ENCODE measurements at regions not wholly inside any gene's neighbourhood (a gene's known extent, or its start where the extent isn't known, plus 50 kb on each side); places are given as distances from the start of the nearest gene placed in this dataset.
"Not testable (repeated sequence)": the region's sequence is repeated elsewhere in the genome, so short reads cannot be mapped to it uniquely, and the experiment has no call there.

DNA sequence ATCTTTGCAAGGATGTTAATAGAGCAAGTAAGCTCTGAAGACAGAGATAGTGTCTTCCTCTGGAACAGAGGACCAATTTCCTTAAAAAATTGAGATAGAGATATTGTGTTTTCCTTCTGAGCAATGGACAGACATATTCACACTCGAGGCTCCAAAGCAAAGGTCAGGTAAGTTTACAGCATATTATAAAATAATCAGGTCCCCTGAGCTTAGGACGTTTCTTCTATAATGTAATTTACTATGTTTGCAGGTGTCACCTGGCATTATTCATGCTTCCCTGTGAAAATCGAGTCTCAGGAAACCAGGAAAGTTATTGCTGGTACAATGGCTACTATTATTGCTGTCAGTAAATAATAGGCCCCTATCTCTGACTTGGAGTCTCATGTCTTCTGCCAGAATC, 1135.8 kb upstream of the ACVR2A start:
- H3K27me3 ChIP-seq: no peaks in the 10 kb centered on the region
- no peaks in the 10 kb centered on the region for H3K36me3 ChIP-seq
- no peak for DNase-seq (ENCODE audit: low read depth in 1 of 2, low spot score in 1 of 2)
- no peaks in the 10 kb centered on the region for H3K9me3 ChIP-seq (ENCODE audit: low read depth)
- no peak overlapping the region for H3K27ac ChIP-seq
- TF ChIP-seq, protein P1, sequence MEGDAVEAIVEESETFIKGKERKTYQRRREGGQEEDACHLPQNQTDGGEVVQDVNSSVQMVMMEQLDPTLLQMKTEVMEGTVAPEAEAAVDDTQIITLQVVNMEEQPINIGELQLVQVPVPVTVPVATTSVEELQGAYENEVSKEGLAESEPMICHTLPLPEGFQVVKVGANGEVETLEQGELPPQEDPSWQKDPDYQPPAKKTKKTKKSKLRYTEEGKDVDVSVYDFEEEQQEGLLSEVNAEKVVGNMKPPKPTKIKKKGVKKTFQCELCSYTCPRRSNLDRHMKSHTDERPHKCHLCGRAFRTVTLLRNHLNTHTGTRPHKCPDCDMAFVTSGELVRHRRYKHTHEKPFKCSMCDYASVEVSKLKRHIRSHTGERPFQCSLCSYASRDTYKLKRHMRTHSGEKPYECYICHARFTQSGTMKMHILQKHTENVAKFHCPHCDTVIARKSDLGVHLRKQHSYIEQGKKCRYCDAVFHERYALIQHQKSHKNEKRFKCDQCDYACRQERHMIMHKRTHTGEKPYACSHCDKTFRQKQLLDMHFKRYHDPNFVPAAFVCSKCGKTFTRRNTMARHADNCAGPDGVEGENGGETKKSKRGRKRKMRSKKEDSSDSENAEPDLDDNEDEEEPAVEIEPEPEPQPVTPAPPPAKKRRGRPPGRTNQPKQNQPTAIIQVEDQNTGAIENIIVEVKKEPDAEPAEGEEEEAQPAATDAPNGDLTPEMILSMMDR (IDR thresholded peaks at IDR 0.05; ENCODE audit: low read depth, low read length): no peak
- H3K4me1 ChIP-seq (ENCODE audit: low read depth): no peaks in the 10 kb centered on the region
- H3K4me3 ChIP-seq: no peak overlapping the region

DNA sequence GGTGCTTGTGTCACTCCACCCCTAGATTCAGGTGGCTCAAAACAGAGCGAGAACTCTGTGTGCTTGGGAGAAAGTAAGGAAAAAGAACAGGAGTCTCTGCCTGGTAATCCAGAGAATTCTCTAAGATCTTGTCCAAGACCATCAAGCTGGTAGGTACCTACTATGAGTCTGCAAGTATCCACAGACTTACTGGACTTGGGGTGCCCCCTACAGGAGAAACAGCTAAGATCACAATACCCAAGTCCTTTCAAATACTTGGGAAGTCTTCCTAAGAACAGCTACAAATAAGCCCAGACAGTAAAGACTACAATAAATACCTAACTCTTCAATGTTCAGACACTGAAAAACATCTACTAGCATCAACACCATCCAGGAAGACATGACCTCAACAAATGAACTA, 1143.6 kb upstream of the ACVR2A start:
- TF ChIP-seq, protein P1 (IDR thresholded peaks at IDR 0.05; ENCODE audit: low read depth, low read length): no peak
- Histone ChIP-seq H3K27ac (no peak overlapping the region), H3K27me3 (no peaks in the 10 kb centered on the region), H3K4me1 (ENCODE audit: low read depth) (no peaks in the 10 kb centered on the region), H3K9me3 (ENCODE audit: low read depth) (no peaks in the 10 kb centered on the region), H3K4me3 (no peak overlapping the region), H3K36me3 (no peaks in the 10 kb centered on the region)
- no peak for DNase-seq (ENCODE audit: low read depth in 1 of 2, low spot score in 1 of 2)

DNA sequence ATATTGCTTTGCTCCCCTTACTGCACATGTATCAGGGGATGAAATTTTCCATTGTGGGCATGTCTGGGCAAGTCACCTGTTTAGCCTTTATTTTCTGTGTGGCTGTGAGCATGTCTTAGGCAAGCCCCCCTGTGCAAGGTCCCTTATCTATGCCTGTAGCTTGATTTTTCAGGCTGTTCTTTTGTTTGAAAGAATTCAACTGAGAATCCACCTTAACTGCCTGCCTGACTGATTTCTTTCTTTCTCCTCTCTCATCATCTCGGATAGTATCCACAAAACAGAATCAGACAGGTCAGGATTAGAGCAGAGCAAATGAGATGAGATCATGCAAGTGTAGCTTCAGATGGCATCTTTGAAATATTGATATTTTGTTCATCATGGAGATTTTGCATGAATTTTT, 1147.5 kb upstream of the ACVR2A start:
- Histone ChIP-seq H3K27me3 (no peaks in the 10 kb centered on the region), H3K9me3 (ENCODE audit: low read depth) (no peaks in the 10 kb centered on the region), H3K4me1 (ENCODE audit: low read depth) (no peaks in the 10 kb centered on the region), H3K4me3 (no peak overlapping the region), H3K36me3 (no peaks in the 10 kb centered on the region), H3K27ac (no peak overlapping the region)
- DNase-seq (ENCODE audit: low read depth in 1 of 2, low spot score in 1 of 2): no peak
- TF ChIP-seq, protein P1 (IDR thresholded peaks at IDR 0.05; ENCODE audit: low read depth, low read length): no peak

DNA sequence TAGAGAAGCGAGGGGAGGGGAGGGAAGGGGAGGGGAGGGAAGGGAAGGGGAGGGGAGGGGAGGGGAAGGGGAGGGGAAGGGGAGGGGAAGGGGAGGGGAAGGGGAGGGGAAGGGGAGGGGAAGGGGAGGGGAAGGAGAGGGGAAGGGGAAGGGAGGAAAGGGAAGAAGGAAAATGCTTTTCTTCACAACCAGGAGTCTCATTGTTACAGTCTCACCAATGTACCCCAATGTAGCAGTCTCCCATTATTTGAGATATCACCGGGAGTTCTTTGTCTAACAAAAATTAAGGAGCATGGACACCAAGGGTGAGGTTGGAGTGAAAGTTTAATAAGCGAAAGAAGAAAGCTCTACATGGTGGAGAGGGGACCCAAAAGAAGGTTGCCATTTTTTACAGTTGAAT, 1148.0 kb upstream of the ACVR2A start:
- H3K27ac ChIP-seq; H3K4me3 ChIP-seq; H3K36me3 ChIP-seq; H3K9me3 ChIP-seq (ENCODE audit: low read depth); DNase-seq (ENCODE audit: low read depth in 1 of 2, low spot score in 1 of 2); H3K27me3 ChIP-seq; H3K4me1 ChIP-seq (ENCODE audit: low read depth): not testable (repeated sequence)

DNA sequence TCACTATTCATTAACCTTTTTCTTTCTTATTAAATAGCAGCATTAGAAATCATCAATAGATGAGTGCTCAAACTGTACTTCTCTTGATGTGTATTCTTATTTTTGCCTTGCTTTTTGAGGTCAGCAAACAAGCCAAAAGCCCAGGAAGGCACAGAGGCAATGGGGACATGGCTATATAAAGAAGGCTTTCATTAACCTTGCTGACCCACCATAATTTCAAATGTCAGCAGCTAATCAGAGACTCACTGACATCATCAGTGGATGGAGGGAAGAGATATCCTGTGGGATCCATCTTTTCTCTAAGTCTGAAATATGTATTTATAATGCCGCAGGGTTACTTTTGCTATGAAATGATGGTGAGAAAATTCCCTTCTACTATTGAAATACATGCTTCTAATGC, 1162.8 kb upstream of the ACVR2A start:
- Histone ChIP-seq H3K4me1 (ENCODE audit: low read depth) (no peaks in the 10 kb centered on the region), H3K9me3 (ENCODE audit: low read depth) (no peaks in the 10 kb centered on the region), H3K36me3 (no peaks in the 10 kb centered on the region), H3K27ac (no peak overlapping the region), H3K27me3 (no peaks in the 10 kb centered on the region), H3K4me3 (no peak overlapping the region)
- DNase-seq (ENCODE audit: low read depth in 1 of 2, low spot score in 1 of 2): no peak
- TF ChIP-seq, protein P1 (IDR thresholded peaks at IDR 0.05; ENCODE audit: low read depth, low read length): no peak

DNA sequence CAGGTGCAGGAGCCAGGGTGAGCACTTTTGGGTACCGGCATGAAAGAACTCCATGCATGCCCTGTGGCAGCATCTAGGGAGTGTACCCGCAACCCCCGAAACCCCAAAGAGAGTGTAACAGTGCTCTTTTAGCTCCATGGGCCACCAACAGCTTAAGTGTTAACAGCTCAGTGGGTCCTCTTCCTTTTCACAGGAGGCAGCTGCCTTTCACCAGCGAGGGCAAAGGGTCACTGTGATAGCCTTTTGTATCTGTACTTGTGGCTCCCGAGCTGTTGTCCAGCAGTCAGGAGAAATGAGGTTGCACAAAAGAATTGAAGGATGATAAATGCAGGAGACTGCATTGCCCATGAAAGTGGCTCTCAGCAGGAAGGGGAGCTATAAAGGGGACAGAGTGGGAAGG, 1166.3 kb upstream of the ACVR2A start:
- DNase-seq (ENCODE audit: low read depth in 1 of 2, low spot score in 1 of 2): peak in 1 of 2 donors; percentile 10
- Histone ChIP-seq H3K36me3 (no peaks in the 10 kb centered on the region), H3K9me3 (ENCODE audit: low read depth) (no peaks in the 10 kb centered on the region), H3K4me1 (ENCODE audit: low read depth) (no peaks in the 10 kb centered on the region), H3K27ac (no peak overlapping the region), H3K27me3 (no peaks in the 10 kb centered on the region), H3K4me3 (no peak overlapping the region)
- TF ChIP-seq, protein P1 (IDR thresholded peaks at IDR 0.05; ENCODE audit: low read depth, low read length): no peak
